A549 (cell line): ENCODE measurements at regions not wholly inside any gene's neighbourhood (a gene's known extent, or its start where the extent isn't known, plus 50 kb on each side); places are given as distances from the start of the nearest gene placed in this dataset.

Experiments
- ATAC-seq, 2 experiments: fragments of 200-7000 bp in 1 of 2; fragments of >200 bp in 1 of 2; cut with Nextera tagmentation in 1 of 2; cut with Tn5 transposase in 1 of 2; 3 replicates each; pipeline versions ENCODE4 v1.8.0 to v1.9.1; 2018 to 2020; ENCODE audit warnings: mild to moderate bottlenecking in 1 of 2, moderate library complexity in 1 of 2
- CTCF ChIA-PET: fragments of 300-600 bp; sonication (Branson Sonifier 250); formaldehyde crosslinking; extraction: SDS; loops from one replicate; lab custom pipeline; 2021; ENCODE audit warnings: antibody characterized with exemption, inconsistent platforms; lab: Yijun Ruan, JAX
- POLR2A ChIA-PET: fragments of 350-600 bp; formaldehyde crosslinking; extraction: SDS; loops from one replicate; lab custom pipeline; 2021; ENCODE audit warnings: antibody characterized with exemption, inconsistent platforms; lab: Yijun Ruan, JAX
- DNase-seq, 2 experiments: peaks; one replicate each; pipeline versions ENCODE4 v3.0.0 to v3.0.0-alpha.2; 2011 to 2016; ENCODE audit warnings: low read depth in 1 of 2, low spot score in 1 of 2
- FAIRE-seq: peaks from 2 replicates; lab custom pipeline; 2011; peaks lifted over from hg19 to GRCh38; lab: Jason Lieb, UNC
- H3K27ac ChIP-seq, 2 experiments: fragments of >200 bp; sonication (Bioruptor Twin); formaldehyde crosslinking; 3 replicates each; pipeline ENCODE4 v1.5.1; 2016 to 2017
- H3K4me1 ChIP-seq: fragments of >200 bp; sonication (Bioruptor Twin); formaldehyde crosslinking; 3 replicates; pipeline ENCODE4 v1.6.1; 2016
- H3K4me2 ChIP-seq: fragments of >200 bp; sonication (Bioruptor Twin); formaldehyde crosslinking; 3 replicates; pipeline ENCODE4 v1.6.1; 2016
- H3K4me3 ChIP-seq: fragments of >200 bp; sonication (Bioruptor Twin); formaldehyde crosslinking; 3 replicates; pipeline ENCODE4 v1.5.1; 2016
- H3K9me3 ChIP-seq: fragments of >200 bp; sonication (Bioruptor Twin); formaldehyde crosslinking; 3 replicates; pipeline ENCODE4 v1.6.1; 2016
- CBX2 ChIP-seq: fragments of 200-600 bp; sonication (generic); IDR thresholded peaks from 2 replicates; pipeline ENCODE4 v1.6.1; 2016; ENCODE audit warnings: low read depth, mild to moderate bottlenecking, borderline replicate concordance
- CBX8 ChIP-seq: fragments of 200-600 bp; sonication (generic); IDR thresholded peaks from 2 replicates; pipeline ENCODE4 v1.6.1; 2016
- CEBPB ChIP-seq, 2 experiments: fragments of >200 bp in 1 of 2; sonication (Bioruptor Twin) in 1 of 2; formaldehyde crosslinking in 1 of 2; IDR thresholded peaks; 2 replicates each; pipeline ENCODE4 v1.6.1; 2012 to 2016
- CHD2 ChIP-seq: fragments of 150-350 bp; IDR thresholded peaks from 2 replicates; pipeline ENCODE4 v1.6.1; 2014; ENCODE audit warnings: low read length; ENCODE audit not compliant: partially characterized antibody
- EHF ChIP-seq: fragments of 250-450 bp; sonication (Bioruptor Pico); IDR thresholded peaks from 2 replicates; pipeline ENCODE4 v1.5.0; 2020; ENCODE audit warnings: mild to moderate bottlenecking
- HEYL ChIP-seq: fragments of 250-450 bp; sonication (Bioruptor Pico); IDR thresholded peaks from 2 replicates; pipeline ENCODE4 v1.8.0; 2021; ENCODE audit warnings: mild to moderate bottlenecking, moderate library complexity
- HOXB13 ChIP-seq: fragments of 250-450 bp; sonication (Bioruptor Pico); IDR thresholded peaks from 2 replicates; pipeline ENCODE4 v1.5.0; 2020; ENCODE audit warnings: low read depth, mild to moderate bottlenecking, moderate library complexity
- MYC ChIP-seq: IDR thresholded peaks from 2 replicates; pipeline ENCODE4 v1.6.1; 2012; ENCODE audit warnings: mild to moderate bottlenecking, inconsistent platforms, low read length, improper control_type of control experiment, borderline replicate concordance
- POLR2A ChIP-seq: IDR thresholded peaks from 2 replicates; pipeline ENCODE4 v1.6.1; 2012; ENCODE audit warnings: mild to moderate bottlenecking, low read length
- RAD21 ChIP-seq, 2 experiments: fragments of >200 bp in 1 of 2; sonication (Bioruptor Twin) in 1 of 2; formaldehyde crosslinking in 1 of 2; IDR thresholded peaks in 1 of 2; conservative IDR thresholded peaks in 1 of 2; 2 replicates in 1 of 2; 3 replicates in 1 of 2; pipeline ENCODE4 v1.6.1; 2012 to 2018; ENCODE audit warnings: inconsistent platforms in 1 of 2
- RCOR1 ChIP-seq: fragments of 150-350 bp; IDR thresholded peaks from 2 replicates; pipeline ENCODE4 v1.6.1; 2014; ENCODE audit warnings: antibody characterized with exemption, low read length, low read depth
- RFX5 ChIP-seq: fragments of 450-650 bp; IDR thresholded peaks from 2 replicates; pipeline ENCODE4 v1.7.1; 2014; ENCODE audit warnings: antibody characterized with exemption, mild to moderate bottlenecking, moderate library complexity
- RNF2 ChIP-seq: fragments of 200-600 bp; sonication (generic); IDR thresholded peaks from 2 replicates; pipeline ENCODE4 v1.6.1; 2016; ENCODE audit warnings: low read depth, mild to moderate bottlenecking, antibody characterized with exemption, moderate library complexity, borderline replicate concordance
- ZFP36 ChIP-seq: fragments of 450-650 bp; IDR thresholded peaks from 2 replicates; pipeline ENCODE4 v1.6.1; 2014; ENCODE audit warnings: borderline replicate concordance; ENCODE audit not compliant: partially characterized antibody
- WGBS: methylation state at CpG from one replicate; pipeline ENCODE4 v1.1.6; 2017; ENCODE audit errors: missing lambda C conversion rate; 5-methylcytosine and 5-hydroxymethylcytosine counted together
- TF ChIP-seq, protein P1 (sequence below): fragments of >200 bp; sonication (Bioruptor Twin); formaldehyde crosslinking; IDR thresholded peaks from 3 replicates; pipeline ENCODE4 v1.6.1; 2016
- TF ChIP-seq, protein P2 (sequence below): fragments of 200-600 bp; sonication (generic); IDR thresholded peaks from 2 replicates; pipeline ENCODE4 v1.6.1; 2016; ENCODE audit warnings: antibody characterized with exemption, mild to moderate bottlenecking, moderate library complexity
- TF ChIP-seq, protein P3 (sequence below): fragments of 250-450 bp; sonication (Bioruptor Pico); IDR thresholded peaks from 2 replicates; pipeline ENCODE4 v1.5.0; 2020; ENCODE audit warnings: low read depth, mild to moderate bottlenecking, moderate library complexity
- TF ChIP-seq, protein P4 (sequence below): fragments of >200 bp; sonication (Bioruptor Twin); formaldehyde crosslinking; IDR thresholded peaks from 3 replicates; pipeline ENCODE4 v1.5.1; 2016
- TF ChIP-seq, protein P5 (sequence below): IDR thresholded peaks from 2 replicates; pipeline ENCODE4 v1.6.1; 2012
- TF ChIP-seq, protein P6 (sequence below): IDR thresholded peaks from 2 replicates; pipeline ENCODE4 v1.6.1; 2012

DNA sequence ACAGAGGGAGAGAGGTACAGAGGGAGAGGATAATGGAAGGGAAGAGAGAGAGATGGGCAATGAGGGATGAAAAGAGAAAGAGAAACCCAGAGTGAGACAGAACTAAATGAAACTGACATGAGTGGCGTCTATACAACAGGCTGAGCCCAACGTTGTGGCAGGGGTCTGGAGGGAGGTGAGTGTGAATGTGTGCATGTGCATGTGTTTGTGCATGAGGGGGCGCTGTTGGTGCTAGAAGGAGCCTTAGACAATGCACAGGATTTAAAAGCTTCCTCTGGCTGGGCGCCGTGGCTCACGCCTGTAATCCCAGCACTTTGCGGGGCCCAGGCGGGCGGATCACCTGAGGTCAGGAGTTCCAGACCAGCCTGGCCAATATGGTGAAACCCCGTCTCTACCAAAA, 454.8 kb upstream of the CDH11 start:
- TF ChIP-seq, protein P1, sequence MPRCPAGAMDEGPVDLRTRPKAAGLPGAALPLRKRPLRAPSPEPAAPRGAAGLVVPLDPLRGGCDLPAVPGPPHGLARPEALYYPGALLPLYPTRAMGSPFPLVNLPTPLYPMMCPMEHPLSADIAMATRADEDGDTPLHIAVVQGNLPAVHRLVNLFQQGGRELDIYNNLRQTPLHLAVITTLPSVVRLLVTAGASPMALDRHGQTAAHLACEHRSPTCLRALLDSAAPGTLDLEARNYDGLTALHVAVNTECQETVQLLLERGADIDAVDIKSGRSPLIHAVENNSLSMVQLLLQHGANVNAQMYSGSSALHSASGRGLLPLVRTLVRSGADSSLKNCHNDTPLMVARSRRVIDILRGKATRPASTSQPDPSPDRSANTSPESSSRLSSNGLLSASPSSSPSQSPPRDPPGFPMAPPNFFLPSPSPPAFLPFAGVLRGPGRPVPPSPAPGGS = no peak
- TF ChIP-seq HOXB13 = no peak
- no peak for TF ChIP-seq RCOR1
- no peak for TF ChIP-seq POLR2A
- TF ChIP-seq RAD21 (conservative IDR thresholded peaks at IDR 0.05 in 1 of 2, IDR thresholded peaks at IDR 0.05 in 1 of 2) = no peak
- no peak for TF ChIP-seq ZFP36
- no peak for TF ChIP-seq CHD2
- no peak for TF ChIP-seq CBX2
- TF ChIP-seq CEBPB (IDR thresholded peaks at IDR 0.05) = no peak
- no peak for TF ChIP-seq HEYL
- TF ChIP-seq, protein P2, sequence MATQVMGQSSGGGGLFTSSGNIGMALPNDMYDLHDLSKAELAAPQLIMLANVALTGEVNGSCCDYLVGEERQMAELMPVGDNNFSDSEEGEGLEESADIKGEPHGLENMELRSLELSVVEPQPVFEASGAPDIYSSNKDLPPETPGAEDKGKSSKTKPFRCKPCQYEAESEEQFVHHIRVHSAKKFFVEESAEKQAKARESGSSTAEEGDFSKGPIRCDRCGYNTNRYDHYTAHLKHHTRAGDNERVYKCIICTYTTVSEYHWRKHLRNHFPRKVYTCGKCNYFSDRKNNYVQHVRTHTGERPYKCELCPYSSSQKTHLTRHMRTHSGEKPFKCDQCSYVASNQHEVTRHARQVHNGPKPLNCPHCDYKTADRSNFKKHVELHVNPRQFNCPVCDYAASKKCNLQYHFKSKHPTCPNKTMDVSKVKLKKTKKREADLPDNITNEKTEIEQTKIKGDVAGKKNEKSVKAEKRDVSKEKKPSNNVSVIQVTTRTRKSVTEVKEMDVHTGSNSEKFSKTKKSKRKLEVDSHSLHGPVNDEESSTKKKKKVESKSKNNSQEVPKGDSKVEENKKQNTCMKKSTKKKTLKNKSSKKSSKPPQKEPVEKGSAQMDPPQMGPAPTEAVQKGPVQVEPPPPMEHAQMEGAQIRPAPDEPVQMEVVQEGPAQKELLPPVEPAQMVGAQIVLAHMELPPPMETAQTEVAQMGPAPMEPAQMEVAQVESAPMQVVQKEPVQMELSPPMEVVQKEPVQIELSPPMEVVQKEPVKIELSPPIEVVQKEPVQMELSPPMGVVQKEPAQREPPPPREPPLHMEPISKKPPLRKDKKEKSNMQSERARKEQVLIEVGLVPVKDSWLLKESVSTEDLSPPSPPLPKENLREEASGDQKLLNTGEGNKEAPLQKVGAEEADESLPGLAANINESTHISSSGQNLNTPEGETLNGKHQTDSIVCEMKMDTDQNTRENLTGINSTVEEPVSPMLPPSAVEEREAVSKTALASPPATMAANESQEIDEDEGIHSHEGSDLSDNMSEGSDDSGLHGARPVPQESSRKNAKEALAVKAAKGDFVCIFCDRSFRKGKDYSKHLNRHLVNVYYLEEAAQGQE = no peak
- TF ChIP-seq, protein P3, sequence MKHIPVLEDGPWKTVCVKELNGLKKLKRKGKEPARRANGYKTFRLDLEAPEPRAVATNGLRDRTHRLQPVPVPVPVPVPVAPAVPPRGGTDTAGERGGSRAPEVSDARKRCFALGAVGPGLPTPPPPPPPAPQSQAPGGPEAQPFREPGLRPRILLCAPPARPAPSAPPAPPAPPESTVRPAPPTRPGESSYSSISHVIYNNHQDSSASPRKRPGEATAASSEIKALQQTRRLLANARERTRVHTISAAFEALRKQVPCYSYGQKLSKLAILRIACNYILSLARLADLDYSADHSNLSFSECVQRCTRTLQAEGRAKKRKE = no peak
- TF ChIP-seq MYC = no peak
- no peak for TF ChIP-seq RNF2
- TF ChIP-seq, protein P4, sequence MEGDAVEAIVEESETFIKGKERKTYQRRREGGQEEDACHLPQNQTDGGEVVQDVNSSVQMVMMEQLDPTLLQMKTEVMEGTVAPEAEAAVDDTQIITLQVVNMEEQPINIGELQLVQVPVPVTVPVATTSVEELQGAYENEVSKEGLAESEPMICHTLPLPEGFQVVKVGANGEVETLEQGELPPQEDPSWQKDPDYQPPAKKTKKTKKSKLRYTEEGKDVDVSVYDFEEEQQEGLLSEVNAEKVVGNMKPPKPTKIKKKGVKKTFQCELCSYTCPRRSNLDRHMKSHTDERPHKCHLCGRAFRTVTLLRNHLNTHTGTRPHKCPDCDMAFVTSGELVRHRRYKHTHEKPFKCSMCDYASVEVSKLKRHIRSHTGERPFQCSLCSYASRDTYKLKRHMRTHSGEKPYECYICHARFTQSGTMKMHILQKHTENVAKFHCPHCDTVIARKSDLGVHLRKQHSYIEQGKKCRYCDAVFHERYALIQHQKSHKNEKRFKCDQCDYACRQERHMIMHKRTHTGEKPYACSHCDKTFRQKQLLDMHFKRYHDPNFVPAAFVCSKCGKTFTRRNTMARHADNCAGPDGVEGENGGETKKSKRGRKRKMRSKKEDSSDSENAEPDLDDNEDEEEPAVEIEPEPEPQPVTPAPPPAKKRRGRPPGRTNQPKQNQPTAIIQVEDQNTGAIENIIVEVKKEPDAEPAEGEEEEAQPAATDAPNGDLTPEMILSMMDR = no peak
- TF ChIP-seq, protein P5, sequence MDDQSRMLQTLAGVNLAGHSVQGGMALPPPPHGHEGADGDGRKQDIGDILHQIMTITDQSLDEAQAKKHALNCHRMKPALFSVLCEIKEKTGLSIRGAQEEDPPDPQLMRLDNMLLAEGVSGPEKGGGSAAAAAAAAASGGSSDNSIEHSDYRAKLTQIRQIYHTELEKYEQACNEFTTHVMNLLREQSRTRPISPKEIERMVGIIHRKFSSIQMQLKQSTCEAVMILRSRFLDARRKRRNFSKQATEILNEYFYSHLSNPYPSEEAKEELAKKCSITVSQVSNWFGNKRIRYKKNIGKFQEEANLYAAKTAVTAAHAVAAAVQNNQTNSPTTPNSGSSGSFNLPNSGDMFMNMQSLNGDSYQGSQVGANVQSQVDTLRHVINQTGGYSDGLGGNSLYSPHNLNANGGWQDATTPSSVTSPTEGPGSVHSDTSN = no peak
- TF ChIP-seq, protein P6, sequence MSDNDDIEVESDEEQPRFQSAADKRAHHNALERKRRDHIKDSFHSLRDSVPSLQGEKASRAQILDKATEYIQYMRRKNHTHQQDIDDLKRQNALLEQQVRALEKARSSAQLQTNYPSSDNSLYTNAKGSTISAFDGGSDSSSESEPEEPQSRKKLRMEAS = no peak
- TF ChIP-seq RFX5 = no peak
- TF ChIP-seq CBX8 = no peak
- TF ChIP-seq EHF (CRISPR knock-in tag) = no peak
- H3K27ac ChIP-seq = no peak overlapping the region
- ATAC-seq (no peak), DNase-seq (no peak), FAIRE-seq (no peak)
- ChIA-PET POLR2A (no interaction called here), CTCF (no interaction called here)
- H3K4me3 ChIP-seq = no peak overlapping the region
- no peaks in the 10 kb centered on the region for H3K9me3 ChIP-seq
- no peaks in the 10 kb centered on the region for H3K4me1 ChIP-seq
- no peak overlapping the region for H3K4me2 ChIP-seq
- 35% methylated on average over 9 of the region's 10 CpGs for WGBS
